ENCODE measurements at regions not wholly inside any gene's neighbourhood (a gene's known extent, or its start where the extent isn't known, plus 50 kb on each side); places are given as distances from the start of the nearest gene placed in this dataset.

DNA sequence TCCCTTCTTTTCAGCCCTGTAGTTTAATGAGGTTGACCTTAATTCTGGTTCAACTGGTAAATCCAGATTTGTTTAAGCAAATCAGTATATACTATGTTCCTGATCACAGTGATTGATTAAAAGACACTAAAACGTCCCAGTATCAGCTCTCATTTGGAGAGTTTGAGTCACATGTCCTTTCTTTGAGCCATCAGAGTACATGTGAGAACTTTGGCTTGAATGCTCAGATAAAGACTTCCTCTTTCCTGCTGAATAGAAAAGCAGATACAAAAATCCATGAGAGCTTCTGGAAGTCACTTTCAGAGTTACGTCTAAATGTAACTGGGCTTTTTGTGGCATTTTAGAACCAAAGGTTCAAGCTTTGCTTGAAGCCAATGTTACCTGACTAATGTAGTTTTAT lies 341.8 kb upstream of the SATB1 start:
- Histone ChIP-seq H3K27ac (no peak overlapping the region), H3K9me3 (no peaks in the 10 kb centered on the region), H3K4me3 (no peak overlapping the region), H3K36me3 (no peaks in the 10 kb centered on the region), H3K27me3 (no peaks in the 10 kb centered on the region), H3K4me1 (no peaks in the 10 kb centered on the region)
- intact Hi-C loops (cut with DNase I) = no loop called here
- TF ChIP-seq, protein P1, sequence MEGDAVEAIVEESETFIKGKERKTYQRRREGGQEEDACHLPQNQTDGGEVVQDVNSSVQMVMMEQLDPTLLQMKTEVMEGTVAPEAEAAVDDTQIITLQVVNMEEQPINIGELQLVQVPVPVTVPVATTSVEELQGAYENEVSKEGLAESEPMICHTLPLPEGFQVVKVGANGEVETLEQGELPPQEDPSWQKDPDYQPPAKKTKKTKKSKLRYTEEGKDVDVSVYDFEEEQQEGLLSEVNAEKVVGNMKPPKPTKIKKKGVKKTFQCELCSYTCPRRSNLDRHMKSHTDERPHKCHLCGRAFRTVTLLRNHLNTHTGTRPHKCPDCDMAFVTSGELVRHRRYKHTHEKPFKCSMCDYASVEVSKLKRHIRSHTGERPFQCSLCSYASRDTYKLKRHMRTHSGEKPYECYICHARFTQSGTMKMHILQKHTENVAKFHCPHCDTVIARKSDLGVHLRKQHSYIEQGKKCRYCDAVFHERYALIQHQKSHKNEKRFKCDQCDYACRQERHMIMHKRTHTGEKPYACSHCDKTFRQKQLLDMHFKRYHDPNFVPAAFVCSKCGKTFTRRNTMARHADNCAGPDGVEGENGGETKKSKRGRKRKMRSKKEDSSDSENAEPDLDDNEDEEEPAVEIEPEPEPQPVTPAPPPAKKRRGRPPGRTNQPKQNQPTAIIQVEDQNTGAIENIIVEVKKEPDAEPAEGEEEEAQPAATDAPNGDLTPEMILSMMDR (IDR thresholded peaks at IDR 0.05) = no peak
- DNase-seq (ENCODE audit: low spot score in 2 of 2) = no peak

DNA sequence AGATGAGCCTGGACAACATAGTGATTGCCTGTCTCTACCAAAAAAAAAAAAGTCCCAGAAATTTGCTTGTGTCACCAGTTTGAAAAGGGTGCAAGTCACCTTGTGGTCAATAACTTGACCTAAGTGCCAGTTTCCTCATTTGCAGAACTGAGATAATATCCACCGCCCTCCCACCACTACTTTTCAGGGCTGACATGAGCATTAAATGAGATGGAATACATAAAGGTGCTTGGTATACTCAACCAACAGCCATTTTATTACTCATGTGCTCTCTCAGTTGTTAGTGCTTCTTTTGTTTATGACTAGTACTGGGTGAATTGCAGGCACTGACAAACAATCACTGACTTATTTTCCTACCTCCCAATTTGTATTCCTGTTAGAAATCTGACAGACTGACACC lies 340.5 kb upstream of the SATB1 start:
- TF ChIP-seq, protein P1 (IDR thresholded peaks at IDR 0.05) = no peak
- intact Hi-C loops (cut with DNase I) = no loop called here
- DNase-seq (ENCODE audit: low spot score in 2 of 2) = no peak

DNA sequence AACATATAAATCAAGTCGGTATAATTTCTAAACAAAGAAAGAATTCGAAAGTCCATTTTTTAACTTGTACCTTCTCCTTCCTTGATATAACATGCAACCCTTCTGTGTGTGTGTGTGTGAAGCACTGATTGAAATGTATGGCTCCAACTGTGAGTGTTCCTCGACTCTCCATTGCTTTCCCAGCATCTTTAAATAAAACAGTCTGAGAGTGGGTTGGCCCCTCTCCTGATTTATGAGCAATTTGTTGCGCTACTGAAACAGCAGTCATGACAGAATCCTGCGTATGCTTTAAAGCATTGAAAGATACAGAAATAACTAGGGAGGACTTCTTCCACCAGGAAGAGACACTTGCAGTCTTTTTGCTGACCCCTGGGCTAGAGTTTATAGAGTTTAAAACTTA lies 340.0 kb upstream of the SATB1 start:
- no peak for DNase-seq (ENCODE audit: low spot score in 2 of 2)
- no peak overlapping the region for H3K4me3 ChIP-seq
- no peaks in the 10 kb centered on the region for H3K4me1 ChIP-seq
- TF ChIP-seq, protein P1 (IDR thresholded peaks at IDR 0.05) = no peak
- no peaks in the 10 kb centered on the region for H3K27me3 ChIP-seq
- intact Hi-C loops (cut with DNase I) = no loop called here
- no peaks in the 10 kb centered on the region for H3K9me3 ChIP-seq
- no peaks in the 10 kb centered on the region for H3K36me3 ChIP-seq
- no peak overlapping the region for H3K27ac ChIP-seq

More for the DNA sequence above, 340.5 kb upstream of the SATB1 start:
- Histone ChIP-seq H3K27ac (no peak overlapping the region), H3K4me3 (no peak overlapping the region), H3K36me3 (no peaks in the 10 kb centered on the region), H3K27me3 (no peaks in the 10 kb centered on the region), H3K4me1 (no peaks in the 10 kb centered on the region), H3K9me3 (no peaks in the 10 kb centered on the region)

DNA sequence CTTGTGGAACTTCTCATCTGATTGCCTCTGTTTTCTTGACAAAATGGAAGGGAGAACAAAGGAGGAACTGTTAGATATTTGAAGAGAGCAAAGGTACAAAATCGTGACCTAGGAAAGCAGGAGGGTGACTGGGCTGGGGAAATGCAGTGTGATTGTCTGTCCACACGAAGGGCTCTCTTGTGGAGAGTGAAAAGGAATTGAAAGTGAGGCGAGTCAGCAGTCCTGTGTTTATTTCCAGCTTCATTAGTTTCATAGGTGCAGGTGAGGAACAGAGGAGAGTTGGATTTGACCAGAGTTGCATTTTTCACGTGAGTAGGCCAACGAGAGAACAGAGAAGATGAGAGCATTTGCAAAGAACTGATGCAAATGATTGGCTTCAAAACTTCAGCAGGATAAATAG lies 336.4 kb upstream of the SATB1 start:
- TF ChIP-seq, protein P1 (IDR thresholded peaks at IDR 0.05) = no peak
- Histone ChIP-seq H3K27me3 (no peaks in the 10 kb centered on the region), H3K9me3 (no peaks in the 10 kb centered on the region), H3K27ac (no peak overlapping the region), H3K36me3 (no peaks in the 10 kb centered on the region), H3K4me1 (no peaks in the 10 kb centered on the region), H3K4me3 (no peak overlapping the region)
- no peak for DNase-seq (ENCODE audit: low spot score in 2 of 2)
- intact Hi-C loops (cut with DNase I) = no loop called here

DNA sequence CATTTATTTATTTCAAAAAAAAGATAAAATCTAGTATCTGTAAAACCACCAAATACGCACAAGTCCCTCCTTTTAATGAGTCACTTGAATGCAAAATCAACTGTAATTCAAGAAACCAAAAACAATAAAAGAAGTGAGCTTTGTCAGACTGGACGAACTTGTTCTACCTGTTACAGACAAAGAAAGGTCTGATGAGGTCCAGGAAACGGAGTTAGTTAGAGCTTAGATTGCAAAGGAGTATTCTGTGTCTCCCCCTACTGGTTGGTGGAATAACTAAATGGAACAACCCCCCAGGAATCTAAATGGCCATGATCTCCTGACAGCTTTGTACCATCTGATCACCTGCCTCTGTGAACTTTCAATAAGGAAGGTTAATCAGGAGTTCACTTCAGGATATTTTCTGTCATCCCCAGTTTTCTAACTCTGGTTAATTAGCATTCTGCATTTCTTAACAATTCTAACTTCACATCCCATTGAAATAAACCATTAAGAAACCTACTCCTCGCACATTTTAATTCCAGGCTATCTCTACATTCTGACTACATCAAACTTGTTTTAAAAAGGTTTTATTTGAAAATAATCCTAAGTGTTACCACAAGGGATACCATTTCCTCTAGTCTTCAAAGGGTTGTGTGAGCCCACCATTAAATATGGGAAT lies 333.0 kb upstream of the SATB1 start:
- TF ChIP-seq, protein P1 (IDR thresholded peaks at IDR 0.05) = peak in 2 of 3 experiments; percentile 34 to 35
- no peak for DNase-seq (ENCODE audit: low spot score in 2 of 2)

DNA sequence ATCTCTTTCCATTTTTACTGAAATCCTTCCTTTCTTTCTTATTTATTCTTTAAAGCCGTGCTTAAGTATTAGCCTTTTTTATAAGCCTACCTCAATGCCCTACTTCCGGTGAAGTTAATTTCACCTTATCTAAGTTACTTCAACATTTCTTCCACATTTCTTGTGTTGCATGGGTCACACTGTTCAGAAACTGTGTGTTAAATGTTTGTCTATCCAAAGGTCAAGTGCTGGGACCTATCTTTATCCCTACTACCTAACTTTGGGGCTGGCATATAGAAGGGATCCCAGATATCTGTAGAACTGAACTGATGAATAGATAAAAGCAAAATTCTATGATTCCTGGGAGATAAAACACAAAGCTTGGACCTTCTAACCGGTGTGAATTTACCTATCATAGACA lies 332.3 kb upstream of the SATB1 start:
- H3K36me3 ChIP-seq = no peaks in the 10 kb centered on the region

More for the DNA sequence above, 333.0 kb upstream of the SATB1 start:
- Histone ChIP-seq H3K4me1 (no peaks in the 10 kb centered on the region), H3K27me3 (no peaks in the 10 kb centered on the region), H3K27ac (no peak overlapping the region), H3K9me3 (no peaks in the 10 kb centered on the region), H3K4me3 (no peak overlapping the region), H3K36me3 (no peaks in the 10 kb centered on the region)
- intact Hi-C loops (cut with DNase I) = no loop called here

More for the DNA sequence above, 332.3 kb upstream of the SATB1 start:
- no peak for DNase-seq (ENCODE audit: low spot score in 2 of 2)
- Histone ChIP-seq H3K4me3 (no peak overlapping the region), H3K9me3 (no peaks in the 10 kb centered on the region), H3K27me3 (no peaks in the 10 kb centered on the region), H3K4me1 (no peaks in the 10 kb centered on the region), H3K27ac (no peak overlapping the region)
- intact Hi-C loops (cut with DNase I) = no loop called here
- TF ChIP-seq, protein P1 (IDR thresholded peaks at IDR 0.05) = no peak

Data from ascending aorta (tissue), 2 donors.